ENCODE measurements at regions not wholly inside any gene's neighbourhood (a gene's known extent, or its start where the extent isn't known, plus 50 kb on each side); places are given as distances from the start of the nearest gene placed in this dataset.

DNA sequence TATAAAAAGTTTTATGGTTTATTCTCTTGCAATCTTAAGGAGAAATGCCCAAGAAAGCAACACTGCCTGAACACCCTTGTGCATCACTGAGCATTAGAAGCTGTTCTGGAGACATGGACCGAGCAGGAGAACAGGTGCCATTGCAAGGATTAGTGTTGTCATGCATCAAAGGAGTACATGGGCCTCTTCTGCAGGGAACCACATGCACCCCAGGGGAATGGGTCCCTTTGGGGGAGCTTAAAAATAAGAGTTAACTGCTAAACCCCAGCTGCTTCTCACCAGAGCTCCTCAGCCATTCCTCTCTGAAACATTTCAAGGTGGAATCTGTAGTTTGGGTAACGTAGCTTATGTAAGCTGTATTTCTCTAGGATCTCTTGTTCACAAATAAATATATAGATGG lies 353.0 kb upstream of the SLC7A11 start:
- Histone ChIP-seq H2BK20ac (ENCODE audit: low read depth, low read length) (no peak overlapping the region), H3K4ac (ENCODE audit: low read depth, low read length) (no peak overlapping the region), H2BK120ac (ENCODE audit: low read depth, low read length) (no peak overlapping the region), H3K27ac (ENCODE audit: insufficient read depth, low read length) (no peak overlapping the region), H4K91ac (ENCODE audit: insufficient read depth, low read depth, low read length) (no peak overlapping the region), H2AFZ (replicated peaks; ENCODE audit: low read length, poor library complexity) (no peak overlapping the region), H3K14ac (replicated peaks; ENCODE audit: low read depth, low read length) (no peak overlapping the region), H3K23ac (ENCODE audit: low read depth, low read length) (no peak overlapping the region), H3K56ac (ENCODE audit: extremely low read depth, insufficient read depth, low read length) (no peak overlapping the region), H2AK9ac (replicated peaks; ENCODE audit: low read depth, low read length, poor library complexity) (no peak overlapping the region), H3K36me3 (ENCODE audit: control insufficient read depth, insufficient read depth, low read length) (no peaks in the 10 kb centered on the region), H3K27me3 (ENCODE audit: control insufficient read depth, insufficient read depth, low read length) (no peaks in the 10 kb centered on the region), H3K9me3 (ENCODE audit: control insufficient read depth, insufficient read depth, low read length) (no peaks in the 10 kb centered on the region), H3K4me2 (ENCODE audit: low read depth, low read length) (no peak overlapping the region), H4K8ac (ENCODE audit: low read depth in 2 of 2, low read length in 2 of 2) (no peak overlapping the region), H3K9me1 (ENCODE audit: insufficient read depth, low read length) (no peaks in the 10 kb centered on the region), H2BK5ac (ENCODE audit: low read depth, low read length, poor library complexity, severe bottlenecking) (no peak overlapping the region), H3K18ac (ENCODE audit: low read depth, low read length) (no peak overlapping the region), H4K5ac (ENCODE audit: low read depth, low read length) (no peak overlapping the region), H3K4me3 (ENCODE audit: insufficient read depth, low read depth, low read length) (no peak overlapping the region), H3K9ac (ENCODE audit: low read depth, low read length) (no peak overlapping the region), H4K20me1 (ENCODE audit: insufficient read depth, low read length) (no peaks in the 10 kb centered on the region), H3K79me1 (ENCODE audit: low read depth in 1 of 2, low read length in 2 of 2) (no peaks in the 10 kb centered on the region), H2BK15ac (ENCODE audit: low read depth, low read length) (no peak overlapping the region), H2AK5ac (ENCODE audit: low read depth, low read length) (no peak overlapping the region), H3K4me1 (ENCODE audit: control insufficient read depth, insufficient read depth, low read length) (0 out of 2 replicates have a peak, but pooled peaks cover 1% of the 10 kb centered on the region)
- CTCF ChIA-PET, result interaction anchor here (0.5 kb wide), 1 partner anchor 563 kb away, joined by 3 read pairs; no protein-coding TSS in a partner anchor
- dilution Hi-C loops (cut with HindIII; ENCODE audit: low sequenced_read_pairs, unreplicated experiment), result no loop called here
- ATAC-seq (ENCODE audit: low read depth) (no peak), DNase-seq (no peak)
- in situ Hi-C loops (cut with MboI; ENCODE audit: low sequenced_read_pairs), result no loop called here
- 100% methylated on average over 1 of the region's 2 CpGs; no CpG with 5 or more reads in 1 of the 2 experiments for WGBS, 2 experiments (ENCODE audit: extremely low coverage in 2 of 2, insufficient read length in 1 of 2)
- BruUV-seq (replicated peaks), result no TSS peak
- intact Hi-C loops (cut with micrococcal nuclease), result no loop called here
- POLR2A ChIA-PET (ENCODE audit: unreplicated experiment), result no interaction called here
- no peak for TF ChIP-seq CHD1 (IDR thresholded peaks at IDR 0.05; ENCODE audit: low read depth, low read length)
- no peak for TF ChIP-seq SMC3 (IDR thresholded peaks at IDR 0.05; ENCODE audit: low read depth, low read length)
- TF ChIP-seq MAZ (IDR thresholded peaks at IDR 0.05; ENCODE audit: borderline replicate concordance, low read depth, low read length), result no peak
- no peak for TF ChIP-seq CTCF (conservative IDR thresholded peaks at IDR 0.05; ENCODE audit: low read depth, low read length)
- no peak for TF ChIP-seq MAFK (IDR thresholded peaks at IDR 0.05; ENCODE audit: low read depth, low read length)
- TF ChIP-seq RFX5 (IDR thresholded peaks at IDR 0.05; ENCODE audit: low read depth, low read length), result no peak
- TF ChIP-seq, protein P1, sequence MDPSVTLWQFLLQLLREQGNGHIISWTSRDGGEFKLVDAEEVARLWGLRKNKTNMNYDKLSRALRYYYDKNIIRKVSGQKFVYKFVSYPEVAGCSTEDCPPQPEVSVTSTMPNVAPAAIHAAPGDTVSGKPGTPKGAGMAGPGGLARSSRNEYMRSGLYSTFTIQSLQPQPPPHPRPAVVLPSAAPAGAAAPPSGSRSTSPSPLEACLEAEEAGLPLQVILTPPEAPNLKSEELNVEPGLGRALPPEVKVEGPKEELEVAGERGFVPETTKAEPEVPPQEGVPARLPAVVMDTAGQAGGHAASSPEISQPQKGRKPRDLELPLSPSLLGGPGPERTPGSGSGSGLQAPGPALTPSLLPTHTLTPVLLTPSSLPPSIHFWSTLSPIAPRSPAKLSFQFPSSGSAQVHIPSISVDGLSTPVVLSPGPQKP (IDR thresholded peaks at IDR 0.05; ENCODE audit: borderline replicate concordance, low read depth, low read length), result no peak
- TF ChIP-seq RAD21 (IDR thresholded peaks at IDR 0.05; ENCODE audit: low read length), result no peak
- no peak for TF ChIP-seq POLR2A (IDR thresholded peaks at IDR 0.05; ENCODE audit: low read depth, low read length)
- TF ChIP-seq MXI1 (IDR thresholded peaks at IDR 0.05; ENCODE audit: borderline replicate concordance, low read depth, low read length), result no peak
- TF ChIP-seq NFE2L2 (IDR thresholded peaks at IDR 0.05; ENCODE audit: low read depth, low read length), result no peak
- TF ChIP-seq USF2 (IDR thresholded peaks at IDR 0.05; ENCODE audit: low read depth, low read length), result no peak
